Neural crest cell (in vitro differentiated cells): ENCODE measurements at regions not wholly inside any gene's neighbourhood (a gene's known extent, or its start where the extent isn't known, plus 50 kb on each side); places are given as distances from the start of the nearest gene placed in this dataset.

ENCODE experiments used
- DNase-seq: peaks from one replicate; pipeline ENCODE4 v3.0.0; 2021; ENCODE audit warnings: low read depth, mixed read lengths, low spot score
- H3K27ac Mint-ChIP-seq: one replicate; pipeline ENCODE4 v1.8.0; 2021; ENCODE audit warnings: mild to moderate bottlenecking, mixed read lengths; ENCODE audit not compliant: unreplicated experiment
- H3K27me3 Mint-ChIP-seq: 2 replicates; pipeline ENCODE4 v1.8.0; 2021; ENCODE audit warnings: low read depth, mild to moderate bottlenecking, mixed read lengths
- H3K36me3 Mint-ChIP-seq: 2 replicates; pipeline ENCODE4 v1.8.0; 2021; ENCODE audit warnings: low read depth, mild to moderate bottlenecking, mixed read lengths
- H3K4me1 Mint-ChIP-seq: 2 replicates; pipeline ENCODE4 v1.8.0; 2021; ENCODE audit warnings: mixed read lengths
- H3K4me3 Mint-ChIP-seq: one replicate; pipeline ENCODE4 v1.8.0; 2021; ENCODE audit warnings: mild to moderate bottlenecking, mixed read lengths
- H3K9me3 Mint-ChIP-seq: 2 replicates; pipeline ENCODE4 v1.8.0; 2021; ENCODE audit warnings: mixed read lengths
- TF ChIP-seq, protein P1 (sequence below): fragments of 200-600 bp; sonication (generic); conservative IDR thresholded peaks from 2 replicates; pipeline ENCODE4 v1.5.0; 2021; ENCODE audit warnings: antibody characterized with exemption, mild to moderate bottlenecking

DNA sequence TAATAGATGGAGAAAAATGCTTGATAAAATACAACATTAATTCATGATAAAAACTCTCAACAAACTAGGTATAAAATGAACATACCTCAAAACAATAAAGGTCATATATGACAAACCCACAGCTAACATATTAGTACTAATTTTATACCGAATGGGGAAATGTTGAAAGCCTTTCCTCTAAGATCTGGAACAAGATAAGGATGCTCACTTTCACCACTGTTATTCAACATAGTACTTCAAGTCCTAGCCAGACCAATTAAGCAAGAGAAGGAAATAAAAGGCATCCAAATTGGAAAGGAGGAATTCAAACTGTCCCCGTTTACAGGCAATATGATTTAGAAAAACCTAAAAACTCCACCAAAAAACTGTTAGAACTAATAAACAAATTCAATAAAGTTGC is 61.5 kb upstream of the CTIF start:
- TF ChIP-seq, protein P1, sequence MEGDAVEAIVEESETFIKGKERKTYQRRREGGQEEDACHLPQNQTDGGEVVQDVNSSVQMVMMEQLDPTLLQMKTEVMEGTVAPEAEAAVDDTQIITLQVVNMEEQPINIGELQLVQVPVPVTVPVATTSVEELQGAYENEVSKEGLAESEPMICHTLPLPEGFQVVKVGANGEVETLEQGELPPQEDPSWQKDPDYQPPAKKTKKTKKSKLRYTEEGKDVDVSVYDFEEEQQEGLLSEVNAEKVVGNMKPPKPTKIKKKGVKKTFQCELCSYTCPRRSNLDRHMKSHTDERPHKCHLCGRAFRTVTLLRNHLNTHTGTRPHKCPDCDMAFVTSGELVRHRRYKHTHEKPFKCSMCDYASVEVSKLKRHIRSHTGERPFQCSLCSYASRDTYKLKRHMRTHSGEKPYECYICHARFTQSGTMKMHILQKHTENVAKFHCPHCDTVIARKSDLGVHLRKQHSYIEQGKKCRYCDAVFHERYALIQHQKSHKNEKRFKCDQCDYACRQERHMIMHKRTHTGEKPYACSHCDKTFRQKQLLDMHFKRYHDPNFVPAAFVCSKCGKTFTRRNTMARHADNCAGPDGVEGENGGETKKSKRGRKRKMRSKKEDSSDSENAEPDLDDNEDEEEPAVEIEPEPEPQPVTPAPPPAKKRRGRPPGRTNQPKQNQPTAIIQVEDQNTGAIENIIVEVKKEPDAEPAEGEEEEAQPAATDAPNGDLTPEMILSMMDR: no peak

DNA sequence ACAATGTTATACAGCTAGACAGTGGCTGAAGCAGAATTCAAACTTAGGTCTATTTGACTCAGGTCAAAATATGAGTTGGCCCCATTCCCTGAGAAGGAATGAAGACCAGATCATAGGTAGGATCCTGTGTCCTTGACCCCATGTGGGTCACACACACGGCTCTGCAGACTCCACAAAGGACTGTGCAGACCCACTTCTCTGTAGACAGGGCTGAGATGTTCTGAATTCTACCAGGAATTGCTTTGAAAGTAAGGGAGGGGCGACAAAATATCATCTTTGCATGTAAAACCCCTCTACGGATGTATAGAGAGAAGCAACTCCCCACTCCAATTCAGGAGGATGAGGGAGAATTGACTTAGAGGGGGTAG is 62.3 kb upstream of the CTIF start:
- Mint-ChIP-seq H3K27ac (no peak overlapping the region), H3K36me3 (no peaks in the 10 kb centered on the region), H3K4me3 (no peak overlapping the region), H3K4me1 (peaks cover 6% of the 10 kb centered on the region), H3K27me3 (peaks cover 2% of the 10 kb centered on the region), H3K9me3 (peaks cover 2% of the 10 kb centered on the region)
- TF ChIP-seq, protein P1: no peak
- DNase-seq: no peak

More for the DNA sequence above, 61.5 kb upstream of the CTIF start:
- H3K36me3 Mint-ChIP-seq: no peaks in the 10 kb centered on the region
- H3K27me3 Mint-ChIP-seq: peaks cover 2% of the 10 kb centered on the region
- H3K27ac Mint-ChIP-seq: no peak overlapping the region
- DNase-seq: no peak
- H3K9me3 Mint-ChIP-seq: no peaks in the 10 kb centered on the region
- no peak overlapping the region for H3K4me3 Mint-ChIP-seq
- peaks cover 6% of the 10 kb centered on the region for H3K4me1 Mint-ChIP-seq

DNA sequence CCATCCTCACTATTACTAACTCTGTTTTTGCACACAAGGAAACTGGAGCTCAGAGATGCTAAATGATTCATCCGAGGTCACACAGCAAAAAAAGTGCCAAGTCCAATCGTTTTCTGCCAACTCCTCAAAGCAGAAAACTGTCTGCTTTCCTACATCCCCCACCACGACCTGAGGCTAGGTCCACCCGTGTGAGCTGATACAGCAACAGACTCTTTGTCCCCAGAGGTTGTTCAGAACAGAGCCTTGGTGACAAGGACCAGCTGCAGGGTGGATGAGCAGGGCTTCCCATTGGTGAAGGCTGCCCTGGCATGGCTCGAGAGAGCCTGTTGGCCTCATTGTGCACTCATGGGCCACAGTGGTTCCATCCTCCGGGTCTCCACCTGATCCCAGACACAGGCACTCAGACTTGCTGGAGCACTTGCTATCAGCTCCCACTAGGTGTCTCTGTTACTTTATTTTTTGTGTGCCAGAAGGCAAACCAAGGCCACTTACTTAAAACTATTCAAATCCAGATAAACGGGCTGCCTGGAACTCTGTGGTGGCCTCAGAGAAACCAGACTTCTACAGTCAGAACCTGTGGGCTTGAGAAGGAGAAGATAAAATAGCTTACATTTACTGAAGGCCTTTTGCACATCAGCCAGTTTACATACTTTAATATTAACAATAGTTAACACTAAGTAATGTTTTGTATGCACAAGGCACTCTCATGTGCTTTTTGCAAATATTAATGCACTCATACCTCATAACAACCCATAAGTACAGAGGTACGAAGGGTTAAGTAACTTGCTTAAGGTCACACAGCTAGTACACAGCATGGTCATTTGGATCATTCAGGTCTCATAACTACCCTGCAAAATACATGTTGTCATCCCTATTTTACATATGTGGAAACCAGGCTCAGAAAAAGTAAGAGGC is 62.9 kb upstream of the CTIF start:
- H3K27me3 Mint-ChIP-seq: peaks cover 2% of the 10 kb centered on the region
- TF ChIP-seq, protein P1: peak; percentile 92
- no peak overlapping the region for H3K4me3 Mint-ChIP-seq
- DNase-seq: peak; percentile 46
- H3K27ac Mint-ChIP-seq: no peak overlapping the region
- H3K36me3 Mint-ChIP-seq: no peaks in the 10 kb centered on the region
- peaks cover 6% of the 10 kb centered on the region for H3K4me1 Mint-ChIP-seq
- H3K9me3 Mint-ChIP-seq: peaks cover 2% of the 10 kb centered on the region

DNA sequence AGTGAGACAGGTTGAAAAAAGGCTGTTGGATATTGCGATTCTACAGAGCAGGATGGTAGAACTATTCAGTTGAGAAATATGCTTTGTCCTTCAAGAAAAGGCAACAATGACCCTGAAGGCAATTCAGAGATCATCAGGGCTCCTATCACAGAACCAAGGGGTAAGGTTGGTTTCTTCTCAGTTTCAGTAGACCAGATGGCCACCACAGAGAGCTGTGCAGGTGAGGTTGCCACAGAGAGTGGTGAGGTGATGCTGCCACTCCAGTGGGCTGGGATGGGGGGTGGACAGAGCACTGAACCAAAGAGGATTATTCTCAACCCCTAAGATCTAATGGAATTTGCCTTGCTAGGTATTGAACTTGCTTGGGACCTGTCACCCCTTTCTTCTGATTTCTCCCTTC is 64.6 kb upstream of the ZBTB7C start:
- Mint-ChIP-seq H3K9me3 (peaks cover 2% of the 10 kb centered on the region), H3K27ac (no peak overlapping the region), H3K36me3 (no peaks in the 10 kb centered on the region), H3K4me1 (peaks cover 6% of the 10 kb centered on the region), H3K27me3 (peaks cover 2% of the 10 kb centered on the region), H3K4me3 (no peak overlapping the region)
- no peak for DNase-seq
- TF ChIP-seq, protein P1: no peak

DNA sequence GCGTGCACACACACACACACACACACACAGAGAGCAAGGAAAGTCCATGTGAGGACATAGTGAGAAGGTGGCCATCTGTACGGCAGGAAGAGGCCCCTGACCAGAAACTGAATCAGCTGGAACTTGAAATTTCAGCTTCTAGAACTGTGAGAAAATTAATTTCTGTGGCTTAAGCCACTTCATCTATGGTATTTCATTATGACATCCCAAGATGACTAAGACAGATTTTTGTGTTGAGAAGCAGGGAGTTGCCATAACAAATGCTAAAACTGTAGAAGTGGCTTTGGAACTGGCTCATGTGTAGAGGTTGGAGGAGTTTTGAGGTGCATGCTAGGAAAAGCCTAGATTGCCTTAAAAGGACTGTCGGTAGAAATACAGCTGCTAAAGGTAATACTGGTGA is 63.4 kb upstream of the ZBTB7C start:
- no peak overlapping the region for H3K27ac Mint-ChIP-seq
- no peak for DNase-seq
- TF ChIP-seq, protein P1: no peak
- no peak overlapping the region for H3K4me3 Mint-ChIP-seq
- H3K9me3 Mint-ChIP-seq: peaks cover 2% of the 10 kb centered on the region
- H3K36me3 Mint-ChIP-seq: no peaks in the 10 kb centered on the region
- H3K4me1 Mint-ChIP-seq: peaks cover 6% of the 10 kb centered on the region
- H3K27me3 Mint-ChIP-seq: peaks cover 2% of the 10 kb centered on the region
